ENCODE measurements at regions not wholly inside any gene's neighbourhood (a gene's known extent, or its start where the extent isn't known, plus 50 kb on each side); places are given as distances from the start of the nearest gene placed in this dataset.

- TF ChIP-seq CTCF (IDR thresholded peaks at IDR 0.05) (no peak), POLR2A (IDR thresholded peaks at IDR 0.05) (no peak)
Observed at GRCh38 chr9:121577572-121577971, 73.9 kb upstream of the DAB2IP start.

Data from testis (tissue), 2 donors.